LNCAP (cell line): ENCODE measurements at regions not wholly inside any gene's neighbourhood (a gene's known extent, or its start where the extent isn't known, plus 50 kb on each side); places are given as distances from the start of the nearest gene placed in this dataset.

ENCODE experiments used
- TF ChIP-seq, protein P1 (sequence below): fragments of 450-650 bp; IDR thresholded peaks from 2 replicates; pipeline ENCODE4 v1.5.1; 2017; ENCODE audit warnings: mild to moderate bottlenecking

DNA sequence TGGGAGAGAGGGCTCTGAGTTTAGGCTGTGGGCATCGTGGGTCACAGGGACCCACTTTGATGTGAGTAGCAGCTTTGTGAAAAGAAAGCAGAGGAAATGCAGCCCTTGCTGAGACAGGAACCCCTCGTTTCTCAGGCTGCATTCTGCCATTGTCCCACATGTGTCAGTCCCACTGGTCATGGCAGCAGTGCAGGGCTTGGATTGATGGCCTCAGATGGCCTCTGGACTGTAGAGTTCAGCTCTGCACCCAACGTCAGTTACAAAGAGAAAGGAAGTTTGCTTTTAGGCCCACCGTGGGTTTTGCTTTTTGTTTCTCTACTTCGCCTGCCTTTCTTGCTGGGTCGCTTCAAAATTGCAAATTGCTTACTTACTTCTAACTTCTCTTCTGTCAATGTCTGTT is 248.3 kb upstream of the KLF3 start:
- TF ChIP-seq, protein P1, sequence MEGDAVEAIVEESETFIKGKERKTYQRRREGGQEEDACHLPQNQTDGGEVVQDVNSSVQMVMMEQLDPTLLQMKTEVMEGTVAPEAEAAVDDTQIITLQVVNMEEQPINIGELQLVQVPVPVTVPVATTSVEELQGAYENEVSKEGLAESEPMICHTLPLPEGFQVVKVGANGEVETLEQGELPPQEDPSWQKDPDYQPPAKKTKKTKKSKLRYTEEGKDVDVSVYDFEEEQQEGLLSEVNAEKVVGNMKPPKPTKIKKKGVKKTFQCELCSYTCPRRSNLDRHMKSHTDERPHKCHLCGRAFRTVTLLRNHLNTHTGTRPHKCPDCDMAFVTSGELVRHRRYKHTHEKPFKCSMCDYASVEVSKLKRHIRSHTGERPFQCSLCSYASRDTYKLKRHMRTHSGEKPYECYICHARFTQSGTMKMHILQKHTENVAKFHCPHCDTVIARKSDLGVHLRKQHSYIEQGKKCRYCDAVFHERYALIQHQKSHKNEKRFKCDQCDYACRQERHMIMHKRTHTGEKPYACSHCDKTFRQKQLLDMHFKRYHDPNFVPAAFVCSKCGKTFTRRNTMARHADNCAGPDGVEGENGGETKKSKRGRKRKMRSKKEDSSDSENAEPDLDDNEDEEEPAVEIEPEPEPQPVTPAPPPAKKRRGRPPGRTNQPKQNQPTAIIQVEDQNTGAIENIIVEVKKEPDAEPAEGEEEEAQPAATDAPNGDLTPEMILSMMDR, result no peak

DNA sequence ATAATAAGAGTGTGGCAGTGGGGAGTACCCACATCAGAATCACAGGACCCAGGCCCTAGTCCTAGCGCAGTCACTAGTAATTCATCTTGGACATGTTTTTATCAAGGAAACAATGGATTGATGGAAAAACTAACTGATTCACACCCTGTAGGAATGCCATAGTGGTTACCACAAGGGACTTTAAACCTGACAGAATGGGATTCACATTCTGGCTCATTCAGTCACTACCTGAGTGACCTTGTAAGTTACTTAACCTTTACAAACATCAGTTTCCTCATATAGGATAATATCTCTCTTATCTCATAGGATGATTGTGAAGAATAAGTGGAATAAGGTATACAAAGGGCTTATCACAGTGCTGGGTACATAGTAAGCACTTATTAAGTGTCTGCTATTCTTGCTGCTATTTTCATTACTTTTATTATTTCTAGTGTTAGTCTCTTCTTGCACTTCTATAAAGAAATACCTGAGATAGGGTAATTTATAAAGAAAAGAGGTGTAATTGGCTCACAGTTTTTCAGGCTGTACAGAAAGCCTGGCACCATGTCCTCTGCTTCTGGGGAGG is 247.5 kb upstream of the KLF3 start:
- TF ChIP-seq, protein P1, result no peak

DNA sequence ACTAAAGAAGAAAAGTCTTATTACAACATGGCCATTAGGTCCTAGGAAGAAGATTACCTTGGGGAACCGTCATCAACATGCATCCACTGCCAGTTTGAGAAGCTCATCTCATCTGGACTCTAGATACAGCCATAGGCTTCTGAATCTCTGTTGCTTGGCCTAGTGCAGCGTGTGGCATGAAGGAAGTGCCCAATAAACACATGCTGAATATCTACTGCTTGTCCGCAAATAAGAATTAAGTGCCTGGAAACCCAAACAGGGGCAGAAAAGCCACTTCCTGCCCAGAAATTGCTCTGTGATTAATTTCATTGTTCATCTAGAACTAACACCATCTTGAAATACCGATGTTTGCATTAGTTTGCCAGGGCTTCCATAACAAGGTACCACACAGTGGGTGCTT is 241.1 kb upstream of the KLF3 start:
- TF ChIP-seq, protein P1, result no peak

DNA sequence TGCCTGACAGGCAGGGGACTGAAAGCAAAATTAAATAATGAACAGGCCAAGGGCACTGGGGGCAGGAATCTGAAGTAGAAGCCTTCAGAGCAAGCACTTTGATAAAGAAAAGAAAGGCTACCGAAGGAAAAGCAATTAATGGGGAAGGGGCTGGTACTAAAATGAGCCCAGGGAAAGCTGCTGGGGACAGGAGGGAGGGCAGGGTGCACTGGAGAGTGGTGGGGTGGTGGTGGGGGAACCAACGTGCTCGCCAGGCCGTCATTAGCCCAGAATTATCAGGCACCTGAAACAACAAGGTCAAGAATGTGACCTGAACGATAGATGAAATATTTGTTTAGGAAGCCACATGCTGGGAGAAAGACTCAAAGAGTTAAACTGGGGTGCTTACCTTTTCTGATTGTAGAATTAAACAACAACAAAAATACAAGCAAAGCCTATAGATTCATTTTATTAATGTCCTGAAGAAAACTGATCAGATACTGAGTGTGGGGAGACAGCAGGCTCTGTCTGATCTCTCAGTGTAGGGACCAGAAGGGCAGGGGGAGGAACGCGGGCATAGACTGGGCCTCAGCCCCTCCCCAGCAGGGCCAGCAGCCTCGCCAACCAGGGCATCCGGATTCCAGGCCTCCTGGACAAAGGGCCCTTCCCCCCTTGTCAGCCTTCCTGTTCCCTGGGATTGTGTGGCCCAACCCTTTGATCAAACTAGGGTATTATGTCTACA is 239.7 kb upstream of the KLF3 start:
- TF ChIP-seq, protein P1, result no peak

DNA sequence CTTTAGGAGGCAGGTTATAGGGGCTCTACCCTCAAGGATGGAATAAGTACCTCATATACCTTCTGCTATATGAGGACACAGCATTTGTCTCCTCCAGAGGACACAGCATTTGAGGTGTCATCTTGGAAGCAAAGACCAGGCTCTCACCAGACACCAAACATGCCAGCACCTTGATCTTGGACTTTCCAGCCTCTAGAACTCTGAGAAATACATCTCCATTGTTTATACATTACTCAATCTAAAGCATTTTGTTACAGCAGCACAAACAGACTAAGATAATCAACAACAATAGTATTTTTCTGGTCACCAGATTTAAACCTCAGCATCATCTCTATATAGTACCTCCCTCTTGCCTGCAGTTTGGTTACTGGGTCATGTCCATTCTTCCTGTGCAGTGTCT is 237.5 kb upstream of the KLF3 start:
- TF ChIP-seq, protein P1, result no peak

DNA sequence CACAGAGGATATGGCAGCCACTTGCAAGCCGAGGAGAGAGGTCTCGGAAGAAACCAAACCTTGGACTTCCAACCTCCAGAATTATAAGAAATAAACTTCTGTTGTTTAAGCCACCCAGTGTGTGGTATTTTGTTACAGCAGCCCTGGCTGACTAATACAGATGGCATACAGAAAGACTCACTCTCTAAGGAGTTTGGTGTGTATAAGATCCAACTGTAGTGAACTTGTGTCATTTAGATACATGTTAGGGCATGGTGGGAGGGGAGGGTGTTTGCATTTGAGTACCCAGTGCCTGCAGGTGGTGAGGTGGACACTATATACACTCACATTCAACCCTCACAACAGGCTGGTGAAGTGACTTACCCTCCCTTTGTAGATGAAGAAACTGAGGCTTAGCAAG is 233.2 kb upstream of the KLF3 start:
- TF ChIP-seq, protein P1, result no peak

DNA sequence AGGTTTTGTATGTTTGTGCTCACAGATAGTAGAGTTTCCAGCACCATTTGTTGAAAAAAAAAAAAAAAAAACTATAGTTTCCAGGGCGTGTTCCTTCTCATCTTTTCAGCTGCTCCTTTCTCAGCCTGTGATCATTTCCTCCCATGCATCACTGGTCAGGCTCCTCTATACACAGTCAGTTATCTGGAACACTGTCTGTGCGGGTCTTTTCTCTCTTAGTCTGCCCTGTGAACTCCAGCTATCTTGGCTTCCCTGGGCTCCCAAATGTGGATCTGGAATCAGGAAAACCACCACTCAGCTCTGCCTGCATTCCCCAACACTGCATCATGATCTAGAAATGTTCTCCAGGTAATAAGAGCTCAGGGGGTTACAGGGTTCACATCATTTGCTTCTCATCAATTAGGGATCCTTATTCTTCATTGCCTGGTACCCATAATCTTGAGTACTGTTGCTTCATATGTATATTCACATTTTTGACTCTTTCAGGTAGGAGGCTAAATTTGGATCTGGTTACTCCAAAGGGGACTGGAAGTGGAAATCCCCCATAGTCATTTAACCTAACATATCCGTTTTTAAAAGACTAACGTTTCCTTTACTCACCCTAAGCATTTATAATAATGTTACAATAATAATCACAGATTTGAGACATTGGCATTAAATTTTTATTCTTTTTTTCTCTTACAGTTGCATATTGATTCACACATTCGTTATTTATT is 221.8 kb upstream of the KLF3 start:
- TF ChIP-seq, protein P1, result no peak
